PC-3 (cell line): ENCODE measurements at regions not wholly inside any gene's neighbourhood (a gene's known extent, or its start where the extent isn't known, plus 50 kb on each side); places are given as distances from the start of the nearest gene placed in this dataset.

ENCODE experiments used
- ATAC-seq: fragments of 200-7000 bp; cut with Tn5 transposase; 2 replicates; pipeline ENCODE4 v1.9.1; 2020; ENCODE audit warnings: mild to moderate bottlenecking, moderate library complexity
- BruUV-seq: library from RNA; stranded (reverse); fragments of 400-500 nt; replicated peaks from 2 replicates; lab custom pipeline; 2021; lab: Mats Ljungman, UMichigan
- CTCF ChIA-PET: fragments of 300-600 bp; sonication (Branson Sonifier 250); formaldehyde crosslinking; loops from one replicate; lab custom pipeline; 2022; ENCODE audit warnings: antibody characterized with exemption; lab: Charles Lee
- POLR2A ChIA-PET: fragments of 300-600 bp; sonication (Branson Sonifier 250); formaldehyde crosslinking; loops from one replicate; lab custom pipeline; 2022; ENCODE audit warnings: antibody characterized with exemption; ENCODE audit not compliant: unreplicated experiment; lab: Charles Lee
- DNase-seq: peaks from one replicate; pipeline ENCODE4 v3.0.0-alpha.2; 2015
- H2AFZ ChIP-seq: fragments of 300-600 bp; sonication (generic); 2 replicates; pipeline ENCODE4 v1.6.0; 2016; ENCODE audit warnings: antibody characterized with exemption, low read length
- H3F3A ChIP-seq: fragments of 300-600 bp; sonication (generic); one replicate; pipeline ENCODE4 v1.6.0; 2017; ENCODE audit warnings: antibody characterized with exemption, low read length, control low read depth, mild to moderate bottlenecking; ENCODE audit not compliant: unreplicated experiment
- H3K27ac ChIP-seq: fragments of 300-600 bp; sonication (generic); 2 replicates; pipeline ENCODE4 v1.5.1; 2016; ENCODE audit warnings: mild to moderate bottlenecking, low read length
- H3K27me3 ChIP-seq: fragments of 300-600 bp; sonication (generic); 2 replicates; pipeline ENCODE4 v1.6.1; 2016; ENCODE audit warnings: low read length, mixed read lengths
- H3K36me3 ChIP-seq: fragments of 300-600 bp; sonication (generic); 2 replicates; pipeline ENCODE4 v1.6.1; 2016; ENCODE audit warnings: low read depth, mixed run types, low read length, mixed read lengths
- H3K4me1 ChIP-seq: fragments of 300-600 bp; sonication (generic); 2 replicates; pipeline ENCODE4 v1.5.1; 2016; ENCODE audit warnings: low read length; ENCODE audit not compliant: insufficient read depth
- H3K4me2 ChIP-seq: fragments of 300-600 bp; sonication (generic); 2 replicates; pipeline ENCODE4 v1.6.0; 2016; ENCODE audit warnings: low read length
- H3K4me3 ChIP-seq: fragments of 300-600 bp; sonication (generic); 2 replicates; pipeline ENCODE4 v1.5.1; 2016; ENCODE audit warnings: mild to moderate bottlenecking, low read length, mixed read lengths
- H3K79me2 ChIP-seq: fragments of 300-600 bp; sonication (generic); 2 replicates; pipeline ENCODE4 v1.6.1; 2017; ENCODE audit warnings: low read length, mixed read lengths
- H3K9ac ChIP-seq: fragments of 300-600 bp; sonication (generic); 2 replicates; pipeline ENCODE4 v1.6.0; 2016; ENCODE audit warnings: mild to moderate bottlenecking, low read length
- H3K9me2 ChIP-seq: fragments of 300-600 bp; sonication (generic); replicated peaks from 2 replicates; pipeline ENCODE4 v1.6.1; 2016; ENCODE audit warnings: mixed run types, low read length, mixed read lengths
- H3K9me3 ChIP-seq: fragments of 300-600 bp; sonication (generic); 2 replicates; pipeline ENCODE4 v1.6.1; 2016; ENCODE audit warnings: low read length, mixed read lengths
- H4K20me1 ChIP-seq: fragments of 300-600 bp; sonication (generic); 2 replicates; pipeline ENCODE4 v1.6.1; 2016; ENCODE audit warnings: low read length, mixed read lengths
- EZH2 ChIP-seq: fragments of 300-600 bp; sonication (generic); IDR thresholded peaks from one replicate; pipeline ENCODE4 v1.6.1; 2017; ENCODE audit warnings: antibody characterized with exemption, mild to moderate bottlenecking, low read length; ENCODE audit not compliant: unreplicated experiment
- EZH2phosphoT487 ChIP-seq: fragments of 300-600 bp; sonication (generic); IDR thresholded peaks from 2 replicates; pipeline ENCODE4 v1.6.1; 2018; ENCODE audit warnings: mild to moderate bottlenecking, antibody characterized with exemption, low read length, borderline replicate concordance
- intact Hi-C: fragments of 100-400 bp; cut with micrococcal nuclease; formaldehyde crosslinking; loops from 2 replicates; pipeline ENCODE4 v1.9.0; 2023
- TF ChIP-seq, protein P1 (sequence below): fragments of 300-600 bp; sonication (generic); conservative IDR thresholded peaks from 2 replicates; pipeline ENCODE4 v1.5.1; 2017; ENCODE audit warnings: antibody characterized with exemption, low read depth, mild to moderate bottlenecking, low read length

DNA sequence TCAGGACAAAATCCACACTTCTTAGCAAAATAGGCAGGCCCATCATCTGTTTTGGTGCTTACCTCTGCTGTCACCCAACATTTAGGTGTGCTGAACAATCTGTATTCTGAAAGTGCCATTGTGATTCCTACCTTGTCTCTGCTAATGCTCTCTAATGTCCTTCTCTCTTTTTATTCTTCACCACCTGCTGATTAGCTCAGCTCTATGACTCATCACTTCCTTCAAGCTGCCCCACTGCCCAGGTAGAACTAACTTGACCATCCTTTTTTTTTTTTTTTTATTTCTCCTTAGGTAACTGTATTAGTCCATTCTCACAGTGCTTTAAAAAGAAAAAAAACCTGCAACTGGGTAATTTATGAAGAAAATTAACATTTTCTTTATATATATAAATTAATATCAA is 478.7 kb upstream of the POU3F3 start:
- Histone ChIP-seq H3K4me1 (no peaks in the 10 kb centered on the region), H3K4me3 (no peak overlapping the region), H3K9me3 (no peaks in the 10 kb centered on the region; the same call in 1 of the 2 replicates), H4K20me1 (no peaks in the 10 kb centered on the region), H3F3A (no peaks in the 10 kb centered on the region), H3K27me3 (no peaks in the 10 kb centered on the region), H3K36me3 (no peaks in the 10 kb centered on the region), H3K9me2 (no peaks in the 10 kb centered on the region), H3K4me2 (no peak overlapping the region), H2AFZ (no peak overlapping the region), H3K27ac (no peak overlapping the region), H3K9ac (no peak overlapping the region), H3K79me2 (no peaks in the 10 kb centered on the region)
- ATAC-seq (no peak), DNase-seq (no peak)
- no TSS peak for BruUV-seq
- TF ChIP-seq, protein P1, sequence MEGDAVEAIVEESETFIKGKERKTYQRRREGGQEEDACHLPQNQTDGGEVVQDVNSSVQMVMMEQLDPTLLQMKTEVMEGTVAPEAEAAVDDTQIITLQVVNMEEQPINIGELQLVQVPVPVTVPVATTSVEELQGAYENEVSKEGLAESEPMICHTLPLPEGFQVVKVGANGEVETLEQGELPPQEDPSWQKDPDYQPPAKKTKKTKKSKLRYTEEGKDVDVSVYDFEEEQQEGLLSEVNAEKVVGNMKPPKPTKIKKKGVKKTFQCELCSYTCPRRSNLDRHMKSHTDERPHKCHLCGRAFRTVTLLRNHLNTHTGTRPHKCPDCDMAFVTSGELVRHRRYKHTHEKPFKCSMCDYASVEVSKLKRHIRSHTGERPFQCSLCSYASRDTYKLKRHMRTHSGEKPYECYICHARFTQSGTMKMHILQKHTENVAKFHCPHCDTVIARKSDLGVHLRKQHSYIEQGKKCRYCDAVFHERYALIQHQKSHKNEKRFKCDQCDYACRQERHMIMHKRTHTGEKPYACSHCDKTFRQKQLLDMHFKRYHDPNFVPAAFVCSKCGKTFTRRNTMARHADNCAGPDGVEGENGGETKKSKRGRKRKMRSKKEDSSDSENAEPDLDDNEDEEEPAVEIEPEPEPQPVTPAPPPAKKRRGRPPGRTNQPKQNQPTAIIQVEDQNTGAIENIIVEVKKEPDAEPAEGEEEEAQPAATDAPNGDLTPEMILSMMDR = no peak
- TF ChIP-seq EZH2 (no peak), EZH2phosphoT487 (no peak)
- ChIA-PET CTCF (no interaction called here), POLR2A (no interaction called here)
- intact Hi-C loops = no loop called here

- Histone ChIP-seq H3K9me3 (no peaks in the 10 kb centered on the region; the same call in 1 of the 2 replicates), H3K27ac (no peak overlapping the region), H3K27me3 (no peaks in the 10 kb centered on the region), H3K4me2 (no peak overlapping the region), H3K36me3 (no peaks in the 10 kb centered on the region), H3K79me2 (no peaks in the 10 kb centered on the region), H3K9ac (no peak overlapping the region), H3F3A (no peaks in the 10 kb centered on the region), H3K9me2 (no peaks in the 10 kb centered on the region), H2AFZ (no peak overlapping the region), H3K4me3 (no peak overlapping the region), H3K4me1 (no peaks in the 10 kb centered on the region), H4K20me1 (no peaks in the 10 kb centered on the region)
- no TSS peak for BruUV-seq
- DNase-seq (no peak), ATAC-seq (no peak)
- CTCF ChIA-PET = no interaction called here
- intact Hi-C loops = no loop called here
- POLR2A ChIA-PET = no interaction called here
- TF ChIP-seq EZH2 = no peak
- TF ChIP-seq, protein P1 = no peak
- TF ChIP-seq EZH2phosphoT487 = no peak
Measured at GRCh38 chr2:104378853-104379374, 475.0 kb upstream of the POU3F3 start.

DNA sequence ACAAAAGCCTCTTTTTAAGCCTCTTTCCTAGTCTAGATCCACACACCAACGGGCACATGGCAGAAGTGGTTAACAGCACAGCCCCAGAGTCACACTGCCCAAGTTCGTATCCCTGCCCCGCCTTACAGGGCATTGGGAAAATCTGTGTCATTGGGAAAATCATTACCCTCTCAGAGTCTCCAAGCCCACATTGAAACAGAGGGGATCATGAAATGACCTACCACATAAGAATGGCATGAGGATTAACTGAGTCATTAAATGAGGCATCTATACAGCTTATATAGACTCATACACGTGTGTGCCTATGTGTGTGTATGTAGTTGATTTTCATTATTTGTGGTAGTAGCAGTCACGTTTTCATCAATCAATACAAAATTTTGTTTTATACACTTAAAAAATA is 469.0 kb upstream of the POU3F3 start:
- H3K4me2 ChIP-seq = no peak overlapping the region
- no peaks in the 10 kb centered on the region for H3K36me3 ChIP-seq
- H3K9ac ChIP-seq = no peak overlapping the region
- ChIA-PET CTCF (no interaction called here), POLR2A (no interaction called here)
- no peak overlapping the region for H3K27ac ChIP-seq
- H3K27me3 ChIP-seq = no peaks in the 10 kb centered on the region
- BruUV-seq = no TSS peak
- H3K4me3 ChIP-seq = no peak overlapping the region
- no peaks in the 10 kb centered on the region for H3F3A ChIP-seq
- no peaks in the 10 kb centered on the region for H3K9me3 ChIP-seq
- no peak for DNase-seq
- H4K20me1 ChIP-seq = no peaks in the 10 kb centered on the region
- no peaks in the 10 kb centered on the region for H3K9me2 ChIP-seq
- intact Hi-C loops = no loop called here
- ATAC-seq = no peak
- H3K4me1 ChIP-seq = no peaks in the 10 kb centered on the region
- H2AFZ ChIP-seq = no peak overlapping the region
- no peak for TF ChIP-seq EZH2phosphoT487
- no peak for TF ChIP-seq EZH2
- TF ChIP-seq, protein P1 = no peak
- no peaks in the 10 kb centered on the region for H3K79me2 ChIP-seq
